Stimulated activated CD4-positive, alpha-beta T cell treated with anti-CD3 and anti-CD28 coated beads, Interleukin-4, amount 100 ng/mL, for 4 hours (primary cell): ENCODE measurements at regions not wholly inside any gene's neighbourhood (a gene's known extent, or its start where the extent isn't known, plus 50 kb on each side); places are given as distances from the start of the nearest gene placed in this dataset.
"Not testable (repeated sequence)": the region's sequence is repeated elsewhere in the genome, so short reads cannot be mapped to it uniquely, and the experiment has no call there.

Experiments
- DNase-seq, 2 experiments: peaks; one replicate each; pipeline ENCODE4 v3.0.0-alpha.2; 2020

GRCh38 chr3:153448151-153448829, 286.3 kb downstream of the RAP2B start:
- no peak for DNase-seq

- no peak for DNase-seq
These were observed 295.0 kb downstream of the RAP2B start for GRCh38 chr3:153456833-153457545.

GRCh38 chr3:153458881-153459280, 296.9 kb downstream of the RAP2B start:
- DNase-seq, result no peak

- no peak for DNase-seq
These were observed 300.5 kb downstream of the RAP2B start for GRCh38 chr3:153462545-153462944.

GRCh38 chr3:153463895-153464294, 301.9 kb downstream of the RAP2B start:
- DNase-seq, result no peak

- no peak for DNase-seq
These were observed 307.1 kb downstream of the RAP2B start for GRCh38 chr3:153469162-153469561.

- DNase-seq, result no peak
These were observed 322.8 kb downstream of the RAP2B start for GRCh38 chr3:153484842-153485241.

- no peak for DNase-seq
These were observed 333.4 kb downstream of the RAP2B start for GRCh38 chr3:153495422-153495821.

GRCh38 chr3:153502682-153503081, 340.7 kb downstream of the RAP2B start:
- DNase-seq, result no peak

- DNase-seq, result no peak
These were observed 341.8 kb downstream of the RAP2B start for GRCh38 chr3:153503873-153504272.

- not testable (repeated sequence) for DNase-seq
These were observed 344.2 kb downstream of the RAP2B start for GRCh38 chr3:153506205-153506604.

- not testable (repeated sequence) for DNase-seq
These were observed 344.7 kb downstream of the RAP2B start for GRCh38 chr3:153506686-153507085.

GRCh38 chr3:153513236-153513635, 351.2 kb downstream of the RAP2B start:
- no peak for DNase-seq

GRCh38 chr3:153528473-153528872, 366.4 kb downstream of the RAP2B start:
- no peak for DNase-seq

- DNase-seq, result no peak
These were observed 377.2 kb downstream of the RAP2B start for GRCh38 chr3:153539263-153539662.

- DNase-seq, result no peak
These were observed 383.4 kb downstream of the RAP2B start for GRCh38 chr3:153545471-153545870.

GRCh38 chr3:153547970-153548369, 385.9 kb downstream of the RAP2B start:
- no peak for DNase-seq

- DNase-seq, result not testable (repeated sequence)
These were observed 387.7 kb downstream of the RAP2B start for GRCh38 chr3:153549686-153550085.

GRCh38 chr3:153551536-153552285, 389.7 kb downstream of the RAP2B start:
- DNase-seq, result no peak

GRCh38 chr3:153552887-153553604, 391.0 kb downstream of the RAP2B start:
- DNase-seq, result no peak

GRCh38 chr3:153553605-153553945, 391.5 kb downstream of the RAP2B start:
- DNase-seq, result no peak

- no peak for DNase-seq
These were observed 393.9 kb downstream of the RAP2B start for GRCh38 chr3:153555919-153556318.

- not testable (repeated sequence) for DNase-seq
These were observed 397.3 kb downstream of the RAP2B start for GRCh38 chr3:153559366-153559765.
